ENCODE measurements at regions not wholly inside any gene's neighbourhood (a gene's known extent, or its start where the extent isn't known, plus 50 kb on each side); places are given as distances from the start of the nearest gene placed in this dataset.

DNA sequence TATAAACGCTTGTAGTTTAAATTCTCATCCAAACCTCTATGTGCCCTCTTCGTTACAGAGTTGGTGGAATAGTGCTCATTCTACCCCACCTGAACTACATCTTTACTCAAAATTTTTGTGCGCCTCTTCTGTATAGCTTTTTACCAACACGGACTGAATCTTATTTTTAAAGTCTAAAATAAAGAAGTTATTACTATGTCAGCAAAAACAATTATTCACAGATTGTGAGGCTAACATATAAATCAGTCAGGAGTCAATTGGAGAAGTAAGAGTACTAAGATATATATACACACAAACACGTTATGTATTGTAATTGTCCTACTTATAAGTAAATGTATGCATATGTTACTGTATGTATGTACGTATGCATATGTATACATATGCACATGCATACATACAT lies 274.9 kb upstream of the ADGRL4 start:
- TF ChIP-seq POLR2AphosphoS5 (IDR thresholded peaks at IDR 0.05) (no peak), CTCF (IDR thresholded peaks at IDR 0.05 in 8 of 11, conservative IDR thresholded peaks at IDR 0.05 in 3 of 11) (no peak), POLR2A (IDR thresholded peaks at IDR 0.05) (no peak)
- H3K36me3 ChIP-seq, result no peaks in the 10 kb centered on the region
- H3K27ac ChIP-seq, result no peak overlapping the region
- no peak overlapping the region for H3K4me3 ChIP-seq
- no peaks in the 10 kb centered on the region for H3K27me3 ChIP-seq (replicated peaks in 1 of 7)
- intact Hi-C loops (cut with DNase I; ENCODE audit: low total_unique reads), result no loop called here
- no peaks in the 10 kb centered on the region for H3K4me1 ChIP-seq
- H3K9me3 ChIP-seq, result no peaks in the 10 kb centered on the region
- no peak for DNase-seq
- 68 to 91% (median 76%) methylated on average over 6 of the region's 6 CpGs for WGBS, 5 donors

DNA sequence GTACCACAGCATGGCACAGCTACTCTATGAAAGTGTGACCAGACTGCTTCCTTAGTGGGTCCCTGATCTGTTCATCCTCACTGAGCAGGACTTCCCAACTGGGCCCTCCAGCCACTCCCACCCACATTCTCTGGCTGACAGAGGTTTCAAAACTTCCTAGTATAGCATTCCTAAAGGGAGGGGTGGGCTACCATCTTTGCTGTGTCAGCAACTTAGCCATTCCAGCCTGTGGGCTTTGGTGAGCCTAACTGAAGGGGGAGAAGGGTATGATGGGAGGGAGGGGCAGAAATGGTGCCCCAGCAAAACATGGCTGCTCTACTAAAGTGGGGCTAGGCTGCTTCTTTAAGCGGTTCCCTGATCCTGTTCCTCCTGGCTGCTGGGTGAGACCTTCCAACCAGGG lies 265.2 kb upstream of the ADGRL4 start:
- Histone ChIP-seq H3K27ac (no peak overlapping the region), H3K36me3 (no peaks in the 10 kb centered on the region), H3K4me3 (no peak overlapping the region), H3K9me3 (peaks cover 0 to 34% (median 9%) of the 10 kb centered on the region in 8 donors), H3K4me1 (no peaks in the 10 kb centered on the region), H3K27me3 (replicated peaks in 1 of 7) (no peaks in the 10 kb centered on the region)
- intact Hi-C loops (cut with DNase I; ENCODE audit: low total_unique reads), result no loop called here
- DNase-seq, result no peak
- 78 to 100% (median 92%) methylated on average over 1 of the region's 1 CpG for WGBS, 5 donors
- TF ChIP-seq POLR2A (IDR thresholded peaks at IDR 0.05) (no peak), POLR2AphosphoS5 (IDR thresholded peaks at IDR 0.05) (no peak), CTCF (IDR thresholded peaks at IDR 0.05 in 8 of 11, conservative IDR thresholded peaks at IDR 0.05 in 3 of 11) (no peak)

DNA sequence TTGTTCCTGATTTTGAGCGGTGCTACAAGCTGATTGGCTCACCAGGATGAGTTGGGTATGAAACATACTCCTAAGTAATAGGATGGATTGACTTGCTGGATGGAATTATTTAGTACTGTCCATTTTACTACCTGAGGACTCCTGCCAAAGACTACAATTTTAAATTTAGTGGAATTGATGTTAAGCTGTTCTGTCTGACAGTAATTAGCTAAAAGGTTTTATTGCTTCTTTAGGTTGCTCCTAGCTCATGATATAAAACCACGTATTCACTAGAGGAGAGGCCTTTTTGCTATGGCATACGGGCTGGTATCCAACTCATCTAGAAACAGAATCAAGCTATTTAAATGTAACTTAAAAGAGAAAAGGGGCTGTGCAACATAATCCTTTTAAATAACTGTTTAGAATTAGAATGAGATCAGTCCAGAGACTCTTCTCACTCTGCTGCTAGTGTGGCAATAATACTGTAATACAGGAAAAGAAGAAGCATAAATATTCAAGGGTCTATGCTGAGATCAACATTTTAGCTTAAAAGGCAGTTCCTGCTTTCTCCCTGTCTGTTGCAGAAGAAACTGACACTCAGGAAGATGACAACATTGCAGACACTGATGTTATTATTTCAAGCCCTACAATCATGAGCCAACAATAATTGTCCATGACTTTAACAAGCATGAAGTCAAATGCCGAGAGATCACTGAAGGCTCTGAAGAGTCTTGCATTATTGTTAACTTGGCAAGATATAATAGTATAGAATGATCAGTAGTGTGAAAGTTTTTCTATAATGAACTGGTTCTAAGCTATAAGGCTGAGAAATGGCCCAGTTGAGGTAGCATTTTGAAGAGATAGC lies 258.7 kb upstream of the ADGRL4 start:
- Histone ChIP-seq H3K36me3 (no peaks in the 10 kb centered on the region), H3K4me3 (no peak overlapping the region), H3K27me3 (replicated peaks in 1 of 7) (no peaks in the 10 kb centered on the region), H3K9me3 (no peaks in the 10 kb centered on the region), H3K4me1 (no peaks in the 10 kb centered on the region), H3K27ac (no peak overlapping the region)
- intact Hi-C loops (cut with DNase I; ENCODE audit: low total_unique reads), result loop anchor here (10.0 kb wide), 1 partner anchor 90 kb away; no protein-coding TSS in a partner anchor
- 76 to 85% (median 81%) methylated on average over 4 of the region's 4 CpGs for WGBS, 5 donors
- TF ChIP-seq CTCF (IDR thresholded peaks at IDR 0.05 in 8 of 11, conservative IDR thresholded peaks at IDR 0.05 in 3 of 11) (no peak), POLR2A (IDR thresholded peaks at IDR 0.05) (no peak), POLR2AphosphoS5 (IDR thresholded peaks at IDR 0.05) (no peak)
- DNase-seq, result no peak

DNA sequence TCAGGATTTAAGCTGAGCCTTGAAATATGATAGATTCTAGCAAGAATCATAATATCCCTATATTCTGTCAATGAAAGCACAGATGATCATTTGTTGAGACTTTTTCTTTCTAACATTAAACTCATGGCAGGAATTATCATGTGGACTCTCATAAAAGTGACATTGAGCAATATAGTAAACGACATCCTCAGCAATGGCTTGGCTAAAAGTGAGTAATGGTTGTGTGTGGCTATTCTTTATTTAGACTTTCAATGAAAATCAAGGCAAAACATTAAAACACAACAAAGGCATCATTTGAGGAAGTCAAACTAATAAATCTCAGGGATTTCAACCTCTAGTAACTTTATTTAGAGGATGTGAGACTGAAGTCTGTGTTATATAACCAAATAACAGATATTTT lies 257.8 kb upstream of the ADGRL4 start:
- intact Hi-C loops (cut with DNase I; ENCODE audit: low total_unique reads), result loop anchor here (10.0 kb wide), 1 partner anchor 91 kb away; no protein-coding TSS in a partner anchor

More for the DNA sequence above, 257.8 kb upstream of the ADGRL4 start:
- H3K36me3 ChIP-seq, result no peaks in the 10 kb centered on the region
- no peak overlapping the region for H3K27ac ChIP-seq
- 37 to 49% (median 41%) methylated on average over 1 of the region's 1 CpG for WGBS, 5 donors
- H3K4me3 ChIP-seq, result no peak overlapping the region
- no peaks in the 10 kb centered on the region for H3K27me3 ChIP-seq (replicated peaks in 1 of 7)
- no peaks in the 10 kb centered on the region for H3K4me1 ChIP-seq
- H3K9me3 ChIP-seq, result no peaks in the 10 kb centered on the region
- DNase-seq, result no peak
- no peak for TF ChIP-seq CTCF (IDR thresholded peaks at IDR 0.05 in 8 of 11, conservative IDR thresholded peaks at IDR 0.05 in 3 of 11)
- no peak for TF ChIP-seq POLR2A (IDR thresholded peaks at IDR 0.05)
- TF ChIP-seq POLR2AphosphoS5 (IDR thresholded peaks at IDR 0.05), result no peak
